Activated CD4-positive, alpha-beta memory T cell treated with anti-CD3 and anti-CD28 coated beads, Interleukin-2, amount 10 ng/mL, durations not matched to agents 7 days and 5 days (primary cell): ENCODE measurements at regions not wholly inside any gene's neighbourhood (a gene's known extent, or its start where the extent isn't known, plus 50 kb on each side); places are given as distances from the start of the nearest gene placed in this dataset.

Source experiments
- CTCF ChIA-PET: fragments of 350-600 bp; sonication (Branson Sonifier 250); formaldehyde crosslinking; loops from one replicate; lab custom pipeline; 2021; ENCODE audit warnings: antibody characterized with exemption, inconsistent platforms; lab: Charles Lee
- POLR2A ChIA-PET: fragments of 350-600 bp; sonication (Branson Sonifier 250); formaldehyde crosslinking; loops from one replicate; lab custom pipeline; 2021; ENCODE audit warnings: antibody characterized with exemption; lab: Charles Lee
- DNase-seq: peaks from one replicate; pipeline ENCODE4 v3.0.0-alpha.2; 2020
- H3K27ac Mint-ChIP-seq: one replicate; pipeline ENCODE4 v1.8.0; 2021; ENCODE audit warnings: mild to moderate bottlenecking, mixed read lengths
- H3K27me3 Mint-ChIP-seq: one replicate; pipeline ENCODE4 v1.8.0; 2021; ENCODE audit warnings: mixed read lengths
- H3K36me3 Mint-ChIP-seq: one replicate; pipeline ENCODE4 v1.8.0; 2021; ENCODE audit warnings: low read depth, mixed read lengths
- H3K4me1 Mint-ChIP-seq: one replicate; pipeline ENCODE4 v1.8.0; 2021; ENCODE audit warnings: mixed read lengths
- H3K4me3 Mint-ChIP-seq: one replicate; pipeline ENCODE4 v1.8.0; 2021; ENCODE audit warnings: mild to moderate bottlenecking, mixed read lengths
- H3K9me3 Mint-ChIP-seq: one replicate; pipeline ENCODE4 v1.8.0; 2021; ENCODE audit warnings: mixed read lengths

DNA sequence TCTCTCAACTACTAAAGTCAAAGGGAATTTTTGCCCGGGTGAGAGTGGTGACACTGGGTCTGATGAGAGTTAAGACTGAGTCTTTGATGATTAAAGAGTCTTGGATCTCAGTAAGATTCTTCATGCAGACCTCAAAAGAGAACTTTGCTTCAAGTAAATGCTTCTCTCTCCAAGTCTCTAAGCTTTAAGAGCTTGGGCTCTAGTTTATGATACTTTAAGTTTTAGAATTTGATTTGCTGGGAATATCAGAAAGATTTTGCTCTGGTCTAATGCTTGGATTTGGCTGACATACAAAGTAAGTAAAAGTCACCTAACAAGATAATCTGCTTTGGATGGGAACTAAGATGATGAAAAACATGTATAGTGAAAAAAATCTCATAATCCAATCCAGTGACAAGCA lies 566.3 kb downstream of the MAT2B start:
- DNase-seq = no peak
- Mint-ChIP-seq H3K27ac (no peak overlapping the region), H3K36me3 (no peaks in the 10 kb centered on the region), H3K4me1 (no peaks in the 10 kb centered on the region), H3K27me3 (no peaks in the 10 kb centered on the region), H3K9me3 (peaks cover 2% of the 10 kb centered on the region), H3K4me3 (no peak overlapping the region)
- POLR2A ChIA-PET = no interaction called here
- CTCF ChIA-PET = no interaction called here

DNA sequence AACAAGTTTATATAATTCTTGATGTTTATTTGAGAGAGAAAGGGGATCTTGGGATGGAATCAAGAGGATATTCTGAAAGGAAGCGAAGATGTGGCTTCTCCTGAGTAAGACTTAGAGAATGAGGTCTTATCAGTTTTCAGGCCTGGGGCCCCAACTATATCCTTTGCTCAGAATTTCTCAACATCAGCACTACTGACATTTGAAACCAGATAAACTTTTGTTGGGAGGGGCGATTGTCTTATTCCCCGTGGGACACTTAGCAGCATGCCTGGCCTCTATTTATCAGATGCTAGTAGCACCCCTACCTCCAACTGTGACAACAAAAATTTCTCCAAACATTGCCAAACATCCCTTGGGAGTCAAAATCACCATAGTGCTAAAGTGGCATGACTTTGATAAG lies 567.7 kb downstream of the MAT2B start:
- DNase-seq = no peak

DNA sequence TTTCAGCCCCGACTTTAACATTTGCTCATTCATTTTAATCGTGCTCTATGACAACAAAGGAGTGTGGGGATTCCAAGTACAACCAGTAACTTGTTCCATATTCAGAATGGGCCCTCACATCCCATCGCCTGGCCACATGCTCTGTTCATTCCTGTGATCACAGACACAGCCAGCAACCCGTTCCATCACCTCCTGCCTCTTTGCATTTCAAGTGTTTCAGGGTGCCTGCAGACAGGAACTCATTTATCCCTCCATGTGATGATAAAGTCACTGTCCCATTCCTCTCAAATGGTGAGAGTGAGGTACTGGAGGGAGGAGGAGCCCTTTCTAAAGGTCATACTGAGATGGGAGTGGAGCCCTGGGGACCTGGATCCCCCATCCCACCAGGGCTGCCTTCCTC lies 571.1 kb downstream of the MAT2B start:
- H3K4me1 Mint-ChIP-seq = no peaks in the 10 kb centered on the region
- H3K27me3 Mint-ChIP-seq = no peaks in the 10 kb centered on the region
- peaks cover 4% of the 10 kb centered on the region for H3K9me3 Mint-ChIP-seq
- POLR2A ChIA-PET = no interaction called here
- CTCF ChIA-PET = no interaction called here
- no peaks in the 10 kb centered on the region for H3K36me3 Mint-ChIP-seq
- H3K27ac Mint-ChIP-seq = no peak overlapping the region
- DNase-seq = no peak
- no peak overlapping the region for H3K4me3 Mint-ChIP-seq

More for the DNA sequence above, 567.7 kb downstream of the MAT2B start:
- CTCF ChIA-PET = interaction anchor here (0.6 kb wide), 1 partner anchor 100 kb away, joined by 3 read pairs; no protein-coding TSS in a partner anchor
- Mint-ChIP-seq H3K27ac (no peak overlapping the region), H3K4me1 (no peaks in the 10 kb centered on the region), H3K9me3 (peaks cover 2% of the 10 kb centered on the region), H3K4me3 (no peak overlapping the region), H3K27me3 (no peaks in the 10 kb centered on the region), H3K36me3 (no peaks in the 10 kb centered on the region)
- POLR2A ChIA-PET = no interaction called here

DNA sequence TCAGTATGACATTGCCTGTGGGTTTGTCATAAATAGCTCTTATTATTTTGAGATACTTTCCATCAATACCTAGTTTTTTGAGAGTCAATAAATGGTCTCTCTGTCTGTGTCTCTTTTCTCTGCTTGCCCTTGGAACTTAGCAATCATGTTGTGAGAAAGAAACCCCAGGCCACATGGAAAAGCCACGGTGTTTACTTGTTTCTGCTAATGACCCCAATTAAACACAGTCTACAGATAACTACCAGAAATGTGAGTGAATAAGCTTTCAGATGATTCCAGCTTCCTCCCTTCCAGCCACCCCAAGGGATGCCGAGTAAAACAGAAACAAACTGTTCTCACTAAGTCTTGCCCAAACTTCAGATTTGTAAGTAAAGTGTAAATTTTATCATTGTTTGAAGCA lies 584.9 kb downstream of the MAT2B start:
- Mint-ChIP-seq H3K27ac (no peak overlapping the region), H3K4me1 (no peaks in the 10 kb centered on the region), H3K27me3 (no peaks in the 10 kb centered on the region), H3K4me3 (no peak overlapping the region), H3K36me3 (no peaks in the 10 kb centered on the region), H3K9me3 (no peaks in the 10 kb centered on the region)
- ChIA-PET CTCF (no interaction called here), POLR2A (no interaction called here)
- DNase-seq = no peak

DNA sequence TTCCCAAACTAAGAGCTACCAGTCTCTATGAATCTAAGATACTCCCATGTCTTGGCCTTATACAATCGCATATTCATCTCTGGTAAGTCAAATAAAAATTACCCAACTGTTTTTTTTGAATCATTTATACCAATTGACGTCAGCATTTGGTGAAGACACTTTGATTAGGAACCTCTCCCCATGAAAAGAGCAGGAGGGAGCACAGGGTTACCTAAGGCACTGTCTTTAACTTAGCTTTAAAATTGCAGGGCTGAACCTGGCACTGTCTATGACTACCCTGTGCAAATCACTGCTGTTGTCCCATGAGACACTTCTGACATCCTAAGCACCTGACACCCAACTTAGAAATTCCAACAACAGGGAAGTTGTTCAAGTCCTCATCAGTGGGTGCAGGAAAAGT lies 586.4 kb downstream of the MAT2B start:
- H3K36me3 Mint-ChIP-seq = no peaks in the 10 kb centered on the region
- H3K4me3 Mint-ChIP-seq = no peak overlapping the region
- no peak overlapping the region for H3K27ac Mint-ChIP-seq
- no peaks in the 10 kb centered on the region for H3K27me3 Mint-ChIP-seq
- H3K9me3 Mint-ChIP-seq = no peaks in the 10 kb centered on the region
- no peaks in the 10 kb centered on the region for H3K4me1 Mint-ChIP-seq
- POLR2A ChIA-PET = no interaction called here
- CTCF ChIA-PET = no interaction called here
- DNase-seq = no peak

DNA sequence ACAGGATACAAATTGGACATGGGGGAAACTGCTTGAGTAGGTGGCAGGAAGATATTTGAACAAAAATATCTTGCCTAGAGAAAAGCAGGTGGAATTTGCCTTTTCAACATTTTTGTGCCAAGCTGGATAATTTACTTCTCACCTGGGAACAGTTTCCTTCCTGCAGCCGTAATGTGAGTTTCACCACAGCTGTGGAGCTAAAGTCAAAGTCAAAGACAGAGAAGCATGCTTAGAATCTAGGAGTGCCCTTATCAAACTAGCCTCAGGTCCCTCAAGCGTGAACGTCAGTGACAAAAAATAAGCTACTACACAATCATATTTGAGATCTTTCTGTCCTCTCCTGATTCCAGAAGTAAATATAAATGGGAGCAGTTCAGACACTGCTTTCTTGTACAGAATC lies 588.9 kb downstream of the MAT2B start:
- no peak overlapping the region for H3K4me3 Mint-ChIP-seq
- no peak for DNase-seq
- POLR2A ChIA-PET = no interaction called here
- no peaks in the 10 kb centered on the region for H3K9me3 Mint-ChIP-seq
- no peaks in the 10 kb centered on the region for H3K36me3 Mint-ChIP-seq
- CTCF ChIA-PET = no interaction called here
- no peaks in the 10 kb centered on the region for H3K4me1 Mint-ChIP-seq
- H3K27ac Mint-ChIP-seq = no peak overlapping the region
- no peaks in the 10 kb centered on the region for H3K27me3 Mint-ChIP-seq

DNA sequence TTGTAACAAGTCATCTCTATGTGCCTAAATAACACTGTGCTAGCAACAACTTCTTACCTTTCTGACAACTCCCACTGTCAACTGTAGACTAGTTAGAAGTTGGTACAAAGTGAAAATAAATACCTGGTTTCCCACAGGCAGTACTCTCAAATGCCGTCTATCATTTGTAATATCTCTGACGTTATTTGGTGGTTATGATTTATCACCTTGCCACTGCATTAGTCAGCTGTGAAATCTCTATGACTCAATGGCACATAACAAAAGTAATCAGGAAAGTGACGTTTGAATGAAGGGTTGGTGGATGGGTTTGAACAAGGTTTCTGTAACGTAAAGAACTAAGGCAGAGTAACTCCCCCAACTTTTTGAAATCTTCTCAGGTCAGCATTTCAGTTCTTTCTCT lies 592.3 kb downstream of the MAT2B start:
- Mint-ChIP-seq H3K27me3 (no peaks in the 10 kb centered on the region), H3K9me3 (no peaks in the 10 kb centered on the region), H3K4me3 (no peak overlapping the region), H3K4me1 (no peaks in the 10 kb centered on the region), H3K27ac (no peak overlapping the region), H3K36me3 (no peaks in the 10 kb centered on the region)
- no peak for DNase-seq
- ChIA-PET CTCF (no interaction called here), POLR2A (no interaction called here)

DNA sequence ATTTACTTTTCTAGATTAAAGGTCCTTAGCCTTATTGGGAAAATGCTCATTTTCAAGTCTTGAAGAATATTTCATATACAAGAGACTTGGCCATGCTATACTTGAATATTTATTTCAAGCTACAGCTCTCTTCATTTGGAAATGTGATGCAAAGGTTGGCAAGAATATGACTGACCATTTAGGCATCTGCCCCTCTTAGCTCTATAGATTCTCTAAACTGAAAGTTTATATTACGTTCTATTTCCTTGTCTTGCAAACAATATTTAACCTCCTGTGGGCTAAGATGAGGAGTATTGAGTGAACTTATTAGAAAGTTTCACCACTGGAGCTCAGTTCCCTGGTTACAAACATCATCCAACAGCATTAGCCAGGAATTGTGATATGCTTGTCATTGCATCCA lies 593.1 kb downstream of the MAT2B start:
- Mint-ChIP-seq H3K27ac (no peak overlapping the region), H3K4me3 (no peak overlapping the region), H3K27me3 (no peaks in the 10 kb centered on the region), H3K36me3 (no peaks in the 10 kb centered on the region), H3K4me1 (no peaks in the 10 kb centered on the region), H3K9me3 (no peaks in the 10 kb centered on the region)
- CTCF ChIA-PET = no interaction called here
- no peak for DNase-seq
- POLR2A ChIA-PET = no interaction called here

DNA sequence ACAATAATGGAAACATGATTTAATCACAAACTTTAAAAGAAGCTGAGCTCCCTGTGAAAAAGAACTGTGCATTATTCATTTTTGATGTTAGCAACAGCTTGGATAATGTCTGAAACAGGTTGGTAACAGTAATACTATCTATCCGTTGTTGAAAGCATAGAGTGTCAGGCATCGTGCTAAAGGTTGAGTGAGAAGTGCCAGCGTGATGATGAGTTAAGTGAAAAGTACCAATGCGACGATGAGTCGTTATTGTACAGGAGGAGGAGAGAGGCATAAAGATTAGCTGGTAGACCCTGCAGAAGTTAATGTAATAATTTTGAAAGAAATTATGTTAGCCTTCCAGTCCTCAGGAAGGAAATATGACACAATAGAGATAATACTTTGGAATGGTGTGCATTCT lies 593.6 kb downstream of the MAT2B start:
- Mint-ChIP-seq H3K4me1 (no peaks in the 10 kb centered on the region), H3K27ac (no peak overlapping the region), H3K27me3 (no peaks in the 10 kb centered on the region), H3K4me3 (no peak overlapping the region), H3K9me3 (no peaks in the 10 kb centered on the region), H3K36me3 (no peaks in the 10 kb centered on the region)
- ChIA-PET CTCF (no interaction called here), POLR2A (no interaction called here)
- DNase-seq = no peak

DNA sequence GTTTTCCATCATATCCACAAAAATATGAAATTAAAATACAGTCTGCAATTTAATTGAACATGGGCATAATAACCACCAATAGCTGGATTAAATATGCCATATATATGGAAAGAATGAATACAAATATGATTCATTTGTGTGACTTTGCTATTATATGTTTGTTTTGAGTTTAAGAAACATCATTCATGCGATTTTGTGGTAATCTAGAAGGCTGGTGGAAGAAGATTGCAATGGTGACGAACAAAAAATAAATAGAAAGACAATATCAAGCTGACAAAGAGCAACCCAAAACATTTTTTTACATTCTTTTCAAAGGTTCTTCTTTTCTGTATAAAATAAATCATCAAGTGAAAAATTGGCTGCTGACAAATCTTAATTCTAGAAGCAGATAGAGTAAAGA lies 610.0 kb downstream of the MAT2B start:
- H3K4me3 Mint-ChIP-seq = no peak overlapping the region
- ChIA-PET CTCF (no interaction called here), POLR2A (no interaction called here)
- H3K9me3 Mint-ChIP-seq = peaks cover 3% of the 10 kb centered on the region
- DNase-seq = no peak
- peaks cover 3% of the 10 kb centered on the region for H3K4me1 Mint-ChIP-seq
- H3K27me3 Mint-ChIP-seq = no peaks in the 10 kb centered on the region
- H3K27ac Mint-ChIP-seq = no peak overlapping the region
- no peaks in the 10 kb centered on the region for H3K36me3 Mint-ChIP-seq

DNA sequence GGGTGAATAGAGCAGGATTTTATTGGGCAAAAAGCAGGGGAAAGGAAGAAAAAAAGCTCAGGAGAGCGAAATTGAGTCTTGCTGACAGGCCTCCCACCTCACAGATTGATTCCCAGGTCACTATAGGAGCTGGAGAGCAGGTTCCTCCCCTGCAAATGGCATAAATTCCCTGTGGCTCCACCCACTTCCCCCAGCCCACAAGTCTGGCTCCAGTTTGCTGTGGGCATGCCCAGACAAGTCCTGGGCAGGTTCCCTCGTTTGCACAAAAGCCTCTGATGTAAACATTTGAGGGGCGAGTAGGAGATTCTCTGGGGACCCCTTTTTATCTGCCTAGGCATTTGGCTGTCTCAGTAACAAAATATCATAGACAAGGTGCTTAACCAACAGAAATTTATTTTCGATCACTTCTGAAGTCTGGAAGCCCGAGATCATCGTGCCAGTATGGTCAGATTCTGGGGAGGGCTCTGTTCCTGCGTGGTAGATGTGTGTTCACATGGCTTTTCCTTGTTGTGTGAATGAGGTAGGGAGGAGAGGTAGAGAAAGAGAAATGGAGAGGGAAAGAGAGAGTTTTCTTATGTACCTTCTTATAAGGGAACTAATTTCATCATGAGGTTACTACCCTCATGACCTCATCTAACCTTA lies 614.5 kb downstream of the MAT2B start:
- no peaks in the 10 kb centered on the region for H3K36me3 Mint-ChIP-seq
- no peak for DNase-seq
- POLR2A ChIA-PET = no interaction called here
- H3K27me3 Mint-ChIP-seq = no peaks in the 10 kb centered on the region
- CTCF ChIA-PET = no interaction called here
- H3K4me1 Mint-ChIP-seq = peaks cover 3% of the 10 kb centered on the region
- H3K4me3 Mint-ChIP-seq = no peak overlapping the region
- H3K27ac Mint-ChIP-seq = no peak overlapping the region
- H3K9me3 Mint-ChIP-seq = peaks cover 8% of the 10 kb centered on the region

DNA sequence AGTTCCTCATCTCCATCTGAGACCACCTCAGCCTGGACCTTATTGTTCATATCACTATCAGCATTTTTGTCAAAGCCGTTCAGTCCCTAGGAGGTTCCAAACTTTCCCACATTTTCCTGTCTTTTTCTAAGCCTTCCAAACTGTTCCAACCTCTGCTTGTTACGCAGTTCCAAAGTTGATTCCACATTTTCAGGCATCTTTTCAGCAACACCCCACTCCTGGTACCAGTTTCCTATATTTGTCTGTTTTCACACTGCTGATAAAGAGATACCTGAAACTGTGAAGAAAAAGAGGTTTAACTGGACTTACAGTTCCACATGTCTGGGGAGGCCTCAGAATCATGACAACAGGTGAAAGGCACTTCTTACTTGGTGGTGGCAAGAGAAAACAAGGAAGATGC lies 622.1 kb downstream of the MAT2B start:
- H3K27me3 Mint-ChIP-seq = no peaks in the 10 kb centered on the region
- no peak overlapping the region for H3K4me3 Mint-ChIP-seq
- H3K27ac Mint-ChIP-seq = no peak overlapping the region
- H3K9me3 Mint-ChIP-seq = peaks cover 24% of the 10 kb centered on the region
- ChIA-PET POLR2A (no interaction called here), CTCF (no interaction called here)
- no peaks in the 10 kb centered on the region for H3K36me3 Mint-ChIP-seq
- H3K4me1 Mint-ChIP-seq = no peaks in the 10 kb centered on the region
- no peak for DNase-seq

DNA sequence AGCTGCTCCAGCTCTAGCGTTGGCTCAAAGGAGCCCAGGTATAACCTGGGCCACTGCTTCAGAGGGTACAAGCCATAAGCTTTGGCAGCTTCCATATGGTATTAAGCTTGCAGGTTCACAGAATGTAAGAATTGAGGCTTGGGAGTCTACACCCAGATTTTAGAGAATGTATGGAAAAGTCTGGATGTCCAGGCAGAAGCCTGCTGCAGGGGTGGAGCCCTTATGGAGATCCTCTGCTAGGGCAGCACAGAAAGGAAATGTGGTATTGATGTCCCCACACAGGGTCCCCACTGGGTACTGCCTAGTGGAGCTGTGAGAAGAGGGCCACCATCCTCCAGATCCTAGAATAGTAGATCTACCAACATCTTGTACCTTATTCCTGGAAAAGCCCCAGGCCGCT lies 626.9 kb downstream of the MAT2B start:
- ChIA-PET POLR2A (no interaction called here), CTCF (no interaction called here)
- Mint-ChIP-seq H3K27ac (no peak overlapping the region), H3K9me3 (peaks cover 21% of the 10 kb centered on the region), H3K36me3 (no peaks in the 10 kb centered on the region), H3K4me1 (no peaks in the 10 kb centered on the region), H3K27me3 (no peaks in the 10 kb centered on the region), H3K4me3 (no peak overlapping the region)
- DNase-seq = no peak

DNA sequence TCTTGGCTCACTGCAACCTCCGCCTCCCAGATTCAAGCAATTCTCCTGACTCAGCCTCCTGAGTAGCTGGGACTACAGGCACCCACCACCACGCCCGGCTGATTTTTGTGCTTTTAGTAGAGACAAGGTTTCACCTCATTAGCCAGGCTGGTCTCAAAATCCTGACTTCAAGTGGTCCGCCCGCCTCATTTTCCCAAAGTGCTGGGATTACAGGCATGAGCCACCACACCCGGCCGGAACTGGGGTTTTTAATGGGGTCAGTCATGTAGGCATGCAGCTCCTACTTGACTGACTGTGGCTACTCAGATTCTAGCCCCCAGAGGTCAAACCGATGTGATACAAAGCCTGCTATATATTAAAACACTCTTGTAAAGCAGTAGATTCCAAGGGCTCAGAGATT lies 631.7 kb downstream of the MAT2B start:
- no peak overlapping the region for H3K4me3 Mint-ChIP-seq
- no peak for DNase-seq
- H3K27ac Mint-ChIP-seq = no peak overlapping the region
- H3K27me3 Mint-ChIP-seq = no peaks in the 10 kb centered on the region
- H3K4me1 Mint-ChIP-seq = no peaks in the 10 kb centered on the region
- ChIA-PET CTCF (no interaction called here), POLR2A (no interaction called here)
- H3K36me3 Mint-ChIP-seq = no peaks in the 10 kb centered on the region
- peaks cover 4% of the 10 kb centered on the region for H3K9me3 Mint-ChIP-seq
